ENCODE measurements at regions not wholly inside any gene's neighbourhood (a gene's known extent, or its start where the extent isn't known, plus 50 kb on each side); places are given as distances from the start of the nearest gene placed in this dataset.

- DNase-seq = no peak
- Histone ChIP-seq H3K9me2 (no peaks in the 10 kb centered on the region), H3K9me3 (no peaks in the 10 kb centered on the region), H2AFZ (ENCODE audit: low read depth) (no peak overlapping the region), H3K9ac (no peak overlapping the region), H3K27me3 (ENCODE audit: insufficient read depth) (no peaks in the 10 kb centered on the region), H4K20me1 (ENCODE audit: insufficient read depth) (no peaks in the 10 kb centered on the region), H3K27ac (ENCODE audit: low read depth in 2 of 2, low read length in 1 of 2) (no peak overlapping the region), H3K4me2 (no peak overlapping the region), H3K4me3 (ENCODE audit: low read depth in 2 of 2, low read length in 1 of 2) (no peak overlapping the region), H3F3A (replicated peaks; ENCODE audit: insufficient read depth) (no peaks in the 10 kb centered on the region), H3K36me3 (replicated peaks in 1 of 2; ENCODE audit: control insufficient read depth in 1 of 2, insufficient read depth in 2 of 2, low read length in 1 of 2) (no peaks in the 10 kb centered on the region), H3K79me2 (ENCODE audit: insufficient read depth) (no peaks in the 10 kb centered on the region), H3K4me1 (ENCODE audit: control insufficient read depth in 1 of 2, insufficient read depth in 2 of 2, low read depth in 1 of 2, low read length in 1 of 2) (no peaks in the 10 kb centered on the region)
- TF ChIP-seq, protein P1, sequence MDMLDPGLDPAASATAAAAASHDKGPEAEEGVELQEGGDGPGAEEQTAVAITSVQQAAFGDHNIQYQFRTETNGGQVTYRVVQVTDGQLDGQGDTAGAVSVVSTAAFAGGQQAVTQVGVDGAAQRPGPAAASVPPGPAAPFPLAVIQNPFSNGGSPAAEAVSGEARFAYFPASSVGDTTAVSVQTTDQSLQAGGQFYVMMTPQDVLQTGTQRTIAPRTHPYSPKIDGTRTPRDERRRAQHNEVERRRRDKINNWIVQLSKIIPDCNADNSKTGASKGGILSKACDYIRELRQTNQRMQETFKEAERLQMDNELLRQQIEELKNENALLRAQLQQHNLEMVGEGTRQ (IDR thresholded peaks at IDR 0.05; ENCODE audit: borderline replicate concordance, low read depth, low read length) = no peak
- TF ChIP-seq CHD2 (IDR thresholded peaks at IDR 0.05; ENCODE audit: low read length, partially characterized antibody) = no peak
- TF ChIP-seq, protein P2, sequence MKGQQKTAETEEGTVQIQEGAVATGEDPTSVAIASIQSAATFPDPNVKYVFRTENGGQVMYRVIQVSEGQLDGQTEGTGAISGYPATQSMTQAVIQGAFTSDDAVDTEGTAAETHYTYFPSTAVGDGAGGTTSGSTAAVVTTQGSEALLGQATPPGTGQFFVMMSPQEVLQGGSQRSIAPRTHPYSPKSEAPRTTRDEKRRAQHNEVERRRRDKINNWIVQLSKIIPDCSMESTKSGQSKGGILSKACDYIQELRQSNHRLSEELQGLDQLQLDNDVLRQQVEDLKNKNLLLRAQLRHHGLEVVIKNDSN (IDR thresholded peaks at IDR 0.05; ENCODE audit: borderline replicate concordance, low read depth) = no peak
- whole genome bisulfite sequencing (ENCODE audit: low lambda C conversion rate) = 58% methylated on average over 4 of the region's 4 CpGs
- ChIA-PET CTCF (interaction anchor here (0.6 to 1.1 kb wide), 3 partner anchors 20 to 583 kb away, joined by 3 to 4 read pairs (median 4); no protein-coding TSS in a partner anchor), POLR2A (no interaction called here)
These were observed 298.0 kb upstream of the PIK3R1 start for GRCh38 chr5:67917561-67917960.

GRCh38 chr5:67910546-67910945 lies 305.0 kb upstream of the PIK3R1 start:
- Histone ChIP-seq H3K9ac (no peak overlapping the region), H3F3A (replicated peaks; ENCODE audit: insufficient read depth) (no peaks in the 10 kb centered on the region), H3K79me2 (ENCODE audit: insufficient read depth) (no peaks in the 10 kb centered on the region), H3K36me3 (replicated peaks in 1 of 2; ENCODE audit: control insufficient read depth in 1 of 2, insufficient read depth in 2 of 2, low read length in 1 of 2) (no peaks in the 10 kb centered on the region), H3K4me2 (no peak overlapping the region), H3K9me2 (no peaks in the 10 kb centered on the region), H4K20me1 (ENCODE audit: insufficient read depth) (no peaks in the 10 kb centered on the region), H3K27me3 (ENCODE audit: insufficient read depth) (no peaks in the 10 kb centered on the region), H3K27ac (ENCODE audit: low read depth in 2 of 2, low read length in 1 of 2) (no peak overlapping the region), H3K4me3 (ENCODE audit: low read depth in 2 of 2, low read length in 1 of 2) (no peak overlapping the region), H2AFZ (ENCODE audit: low read depth) (no peak overlapping the region), H3K4me1 (ENCODE audit: control insufficient read depth in 1 of 2, insufficient read depth in 2 of 2, low read depth in 1 of 2, low read length in 1 of 2) (no peaks in the 10 kb centered on the region), H3K9me3 (no peaks in the 10 kb centered on the region; the same call in 1 of the 2 replicates)
- TF ChIP-seq RFX5 (IDR thresholded peaks at IDR 0.05; ENCODE audit: low read length) (no peak), SMC3 (IDR thresholded peaks at IDR 0.05; ENCODE audit: low read depth, low read length) (no peak), MEF2A (IDR thresholded peaks at IDR 0.05; ENCODE audit: borderline replicate concordance, low read depth) (no peak), TEAD4 (IDR thresholded peaks at IDR 0.05; ENCODE audit: borderline replicate concordance, insufficient read depth) (no peak)
- TF ChIP-seq, protein P2 (IDR thresholded peaks at IDR 0.05; ENCODE audit: borderline replicate concordance, low read depth) = no peak
- WGBS (ENCODE audit: low lambda C conversion rate) = 76% methylated on average over 4 of the region's 4 CpGs
- POLR2A ChIA-PET = no interaction called here
- CTCF ChIA-PET = no interaction called here
- DNase-seq = no peak

- Histone ChIP-seq H3K4me1 (ENCODE audit: control insufficient read depth in 1 of 2, insufficient read depth in 2 of 2, low read depth in 1 of 2, low read length in 1 of 2) (no peaks in the 10 kb centered on the region), H3K36me3 (replicated peaks in 1 of 2; ENCODE audit: control insufficient read depth in 1 of 2, insufficient read depth in 2 of 2, low read length in 1 of 2) (no peaks in the 10 kb centered on the region), H3K79me2 (ENCODE audit: insufficient read depth) (no peaks in the 10 kb centered on the region), H3K4me2 (no peak overlapping the region), H2AFZ (ENCODE audit: low read depth) (no peak overlapping the region), H3K9ac (no peak overlapping the region), H3K4me3 (ENCODE audit: low read depth in 2 of 2, low read length in 1 of 2) (no peak overlapping the region), H3K9me3 (no peaks in the 10 kb centered on the region; the same call in 1 of the 2 replicates), H3K9me2 (no peaks in the 10 kb centered on the region), H4K20me1 (ENCODE audit: insufficient read depth) (no peaks in the 10 kb centered on the region), H3K27me3 (ENCODE audit: insufficient read depth) (no peaks in the 10 kb centered on the region), H3F3A (replicated peaks; ENCODE audit: insufficient read depth) (no peaks in the 10 kb centered on the region), H3K27ac (ENCODE audit: low read depth in 2 of 2, low read length in 1 of 2) (no peak overlapping the region)
- 42% methylated on average over 6 of the region's 6 CpGs for WGBS (ENCODE audit: low lambda C conversion rate)
- TF ChIP-seq MAX (IDR thresholded peaks at IDR 0.05; ENCODE audit: low read depth) (no peak), TCF12 (IDR thresholded peaks at IDR 0.05) (no peak), GATA2 (CRISPR knock-in tag; IDR thresholded peaks at IDR 0.05) (no peak)
- ChIA-PET CTCF (no interaction called here), POLR2A (no interaction called here)
- no peak for DNase-seq
These were observed 307.3 kb upstream of the PIK3R1 start for GRCh38 chr5:67908126-67908765.
